ENCODE measurements at regions not wholly inside any gene's neighbourhood (a gene's known extent, or its start where the extent isn't known, plus 50 kb on each side); places are given as distances from the start of the nearest gene placed in this dataset.

- Histone ChIP-seq H3K9me3 (peaks cover 0 to 5% (median 0%) of the 10 kb centered on the region in 8 donors), H3K36me3 (no peaks in the 10 kb centered on the region), H3K4me1 (no peaks in the 10 kb centered on the region), H3K27me3 (replicated peaks in 1 of 7) (peaks cover 0 to 9% (median 0%) of the 10 kb centered on the region in 7 donors), H3K4me3 (no peak overlapping the region), H3K27ac (no peak overlapping the region)
- no peak for TF ChIP-seq POLR2A (IDR thresholded peaks at IDR 0.05)
- TF ChIP-seq POLR2AphosphoS5 (IDR thresholded peaks at IDR 0.05) = no peak
- no peak for TF ChIP-seq CTCF (IDR thresholded peaks at IDR 0.05 in 8 of 11, conservative IDR thresholded peaks at IDR 0.05 in 3 of 11)
- WGBS, 5 donors = 74 to 85% (median 82%) methylated on average over 5 of the region's 5 CpGs
- intact Hi-C loops (cut with DNase I; ENCODE audit: low total_unique reads) = no loop called here
- DNase-seq = no peak
Measured at GRCh38 chr10:2618690-2619089, 448.7 kb upstream of the PFKP start.

- Histone ChIP-seq H3K4me1 (no peaks in the 10 kb centered on the region), H3K27me3 (replicated peaks in 1 of 7) (peaks cover 0 to 9% (median 0%) of the 10 kb centered on the region in 7 donors), H3K9me3 (peaks cover 0 to 16% (median 0%) of the 10 kb centered on the region in 8 donors), H3K36me3 (no peaks in the 10 kb centered on the region), H3K4me3 (no peak overlapping the region), H3K27ac (no peak overlapping the region)
- no peak for TF ChIP-seq CTCF (IDR thresholded peaks at IDR 0.05 in 8 of 11, conservative IDR thresholded peaks at IDR 0.05 in 3 of 11)
- TF ChIP-seq POLR2A (IDR thresholded peaks at IDR 0.05) = no peak
- no peak for TF ChIP-seq POLR2AphosphoS5 (IDR thresholded peaks at IDR 0.05)
- intact Hi-C loops (cut with DNase I; ENCODE audit: low total_unique reads) = no loop called here
- 65 to 83% (median 76%) methylated on average over 3 of the region's 3 CpGs for WGBS, 5 donors
- DNase-seq = no peak
Measured at GRCh38 chr10:2616215-2616614, 451.1 kb upstream of the PFKP start.

GRCh38 chr10:2611603-2612002 lies 455.7 kb upstream of the PFKP start:
- no peak for TF ChIP-seq POLR2AphosphoS5 (IDR thresholded peaks at IDR 0.05)
- no peak for TF ChIP-seq CTCF (IDR thresholded peaks at IDR 0.05 in 8 of 11, conservative IDR thresholded peaks at IDR 0.05 in 3 of 11)
- WGBS, 5 donors = 60 to 82% (median 77%) methylated on average over 4 of the region's 4 CpGs
- Histone ChIP-seq H3K27me3 (replicated peaks in 1 of 7) (peaks cover 0 to 10% (median 0%) of the 10 kb centered on the region in 7 donors), H3K27ac (no peak overlapping the region), H3K4me1 (no peaks in the 10 kb centered on the region), H3K36me3 (no peaks in the 10 kb centered on the region), H3K9me3 (peaks cover 0 to 16% (median 0%) of the 10 kb centered on the region in 8 donors), H3K4me3 (no peak overlapping the region)
- intact Hi-C loops (cut with DNase I; ENCODE audit: low total_unique reads) = no loop called here
- no peak for DNase-seq

DNA sequence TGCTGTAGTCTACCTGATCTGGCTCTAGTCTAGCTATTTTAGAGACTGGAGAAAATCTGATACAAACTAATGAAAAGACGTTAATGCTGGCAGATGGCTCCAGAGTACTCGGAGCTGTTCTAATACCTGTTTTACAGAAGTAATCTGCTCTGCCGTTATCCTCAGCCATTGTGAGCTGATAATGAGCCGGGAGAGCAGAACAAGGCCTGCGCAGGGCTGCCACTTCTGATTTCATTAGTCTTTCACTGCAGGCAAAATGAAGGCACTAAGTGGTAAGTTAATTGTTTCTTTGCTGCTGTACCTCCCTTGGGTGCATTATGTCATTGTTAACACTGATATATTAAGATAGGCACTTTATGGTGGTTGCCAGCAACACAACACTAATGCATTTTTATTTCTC lies 456.4 kb upstream of the PFKP start:
- H3K36me3 ChIP-seq = no peaks in the 10 kb centered on the region
- H3K4me3 ChIP-seq = no peak overlapping the region
- peaks cover 0 to 10% (median 0%) of the 10 kb centered on the region in 7 donors for H3K27me3 ChIP-seq (replicated peaks in 1 of 7)
- TF ChIP-seq CTCF (IDR thresholded peaks at IDR 0.05 in 8 of 11, conservative IDR thresholded peaks at IDR 0.05 in 3 of 11) = no peak
- no peak for TF ChIP-seq POLR2AphosphoS5 (IDR thresholded peaks at IDR 0.05)
- TF ChIP-seq POLR2A (IDR thresholded peaks at IDR 0.05) = no peak
- WGBS, 5 donors = 63 to 78% (median 66%) methylated on average over 5 of the region's 5 CpGs
- H3K4me1 ChIP-seq = no peaks in the 10 kb centered on the region
- no peak overlapping the region for H3K27ac ChIP-seq
- no peak for DNase-seq
- intact Hi-C loops (cut with DNase I; ENCODE audit: low total_unique reads) = no loop called here
- H3K9me3 ChIP-seq = peaks cover 0 to 16% (median 0%) of the 10 kb centered on the region in 8 donors

Data from spleen (tissue), 11 donors.